Panc1 (cell line): ENCODE measurements at regions not wholly inside any gene's neighbourhood (a gene's known extent, or its start where the extent isn't known, plus 50 kb on each side); places are given as distances from the start of the nearest gene placed in this dataset.

Source experiments
- SIN3A ChIP-seq: IDR thresholded peaks from 2 replicates; pipeline ENCODE4 v1.6.1; 2012; ENCODE audit warnings: low read depth, mild to moderate bottlenecking, low read length, moderate library complexity, borderline replicate concordance; ENCODE audit not compliant: insufficient read depth
- TF ChIP-seq, protein P1 (sequence below): fragments of 450-650 bp; IDR thresholded peaks from 2 replicates; pipeline ENCODE4 v1.5.1; 2017; ENCODE audit warnings: mild to moderate bottlenecking

GRCh38 chr5:74161170-74161569 is 479.4 kb downstream of the ENC1 start:
- TF ChIP-seq, protein P1, sequence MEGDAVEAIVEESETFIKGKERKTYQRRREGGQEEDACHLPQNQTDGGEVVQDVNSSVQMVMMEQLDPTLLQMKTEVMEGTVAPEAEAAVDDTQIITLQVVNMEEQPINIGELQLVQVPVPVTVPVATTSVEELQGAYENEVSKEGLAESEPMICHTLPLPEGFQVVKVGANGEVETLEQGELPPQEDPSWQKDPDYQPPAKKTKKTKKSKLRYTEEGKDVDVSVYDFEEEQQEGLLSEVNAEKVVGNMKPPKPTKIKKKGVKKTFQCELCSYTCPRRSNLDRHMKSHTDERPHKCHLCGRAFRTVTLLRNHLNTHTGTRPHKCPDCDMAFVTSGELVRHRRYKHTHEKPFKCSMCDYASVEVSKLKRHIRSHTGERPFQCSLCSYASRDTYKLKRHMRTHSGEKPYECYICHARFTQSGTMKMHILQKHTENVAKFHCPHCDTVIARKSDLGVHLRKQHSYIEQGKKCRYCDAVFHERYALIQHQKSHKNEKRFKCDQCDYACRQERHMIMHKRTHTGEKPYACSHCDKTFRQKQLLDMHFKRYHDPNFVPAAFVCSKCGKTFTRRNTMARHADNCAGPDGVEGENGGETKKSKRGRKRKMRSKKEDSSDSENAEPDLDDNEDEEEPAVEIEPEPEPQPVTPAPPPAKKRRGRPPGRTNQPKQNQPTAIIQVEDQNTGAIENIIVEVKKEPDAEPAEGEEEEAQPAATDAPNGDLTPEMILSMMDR = no peak
- no peak for TF ChIP-seq SIN3A
